Esophagus muscularis mucosa (tissue), 4 donors: ENCODE measurements at regions not wholly inside any gene's neighbourhood (a gene's known extent, or its start where the extent isn't known, plus 50 kb on each side); places are given as distances from the start of the nearest gene placed in this dataset.

Source experiments
- DNase-seq: peaks from one replicate; pipeline ENCODE4 v3.0.0-alpha.2; 2017; ENCODE audit errors: extremely low spot score
- H3K27ac ChIP-seq, 4 donors: fragments of 200-600 bp; sonication (generic); replicated peaks in 1 of 4; 1 replicate in 3 of 4; 2 replicates in 1 of 4; pipeline ENCODE4 v1.5.1; 2016 to 2019; ENCODE audit warnings: mild to moderate bottlenecking in 1 of 4
- H3K27me3 ChIP-seq, 4 donors: fragments of 200-600 bp; sonication (generic); one replicate each; pipeline versions ENCODE4 v1.5.1 to v1.6.0; 2016 to 2019
- H3K36me3 ChIP-seq, 4 donors: fragments of 200-600 bp; sonication (generic); one replicate each; pipeline ENCODE4 v1.5.1; 2016 to 2019
- H3K4me1 ChIP-seq, 4 donors: fragments of 200-600 bp; sonication (generic); one replicate each; pipeline ENCODE4 v1.5.1; 2016 to 2019
- H3K4me3 ChIP-seq, 4 donors: fragments of 200-600 bp; sonication (generic); 1 replicate in 2 of 4; 2 replicates in 2 of 4; pipeline ENCODE4 v1.5.1; 2016 to 2019; ENCODE audit warnings: mild to moderate bottlenecking in 4 of 4, moderate library complexity in 1 of 4
- H3K9me3 ChIP-seq, 4 donors: fragments of 200-600 bp; sonication (generic); 1 replicate in 3 of 4; 2 replicates in 1 of 4; pipeline ENCODE4 v1.5.1; 2016 to 2019
- EP300 ChIP-seq: sonication (generic); formaldehyde crosslinking; IDR thresholded peaks from one replicate; pipeline ENCODE4 v1.6.1; 2017; ENCODE audit warnings: antibody characterized with exemption
- POLR2A ChIP-seq: fragments of 450-650 bp; IDR thresholded peaks from one replicate; pipeline ENCODE4 v1.6.1; 2017; ENCODE audit warnings: antibody characterized with exemption, moderate library complexity, mild to moderate bottlenecking, low read depth
- POLR2AphosphoS5 ChIP-seq, 2 donors: sonication (generic); formaldehyde crosslinking; IDR thresholded peaks; one replicate each; pipeline ENCODE4 v1.6.1; 2017; ENCODE audit warnings: antibody characterized with exemption in 2 of 2
- WGBS: methylation state at CpG from one replicate; pipeline ENCODE4 v1.1.5; 2018; 5-methylcytosine and 5-hydroxymethylcytosine counted together
- intact Hi-C: fragments of 100-400 bp; cut with DNase I; formaldehyde crosslinking; loops from one replicate; pipeline ENCODE4 v1.15.1; 2023
- TF ChIP-seq, protein P1 (sequence below), 3 experiments: fragments of 200-600 bp in 2 of 3; fragments of 450-650 bp in 1 of 3; sonication (generic) in 2 of 3; IDR thresholded peaks; one replicate each; pipeline ENCODE4 v1.5.1; 2017 to 2019; ENCODE audit warnings: antibody characterized with exemption in 3 of 3, mild to moderate bottlenecking in 2 of 3, moderate library complexity in 1 of 3

DNA sequence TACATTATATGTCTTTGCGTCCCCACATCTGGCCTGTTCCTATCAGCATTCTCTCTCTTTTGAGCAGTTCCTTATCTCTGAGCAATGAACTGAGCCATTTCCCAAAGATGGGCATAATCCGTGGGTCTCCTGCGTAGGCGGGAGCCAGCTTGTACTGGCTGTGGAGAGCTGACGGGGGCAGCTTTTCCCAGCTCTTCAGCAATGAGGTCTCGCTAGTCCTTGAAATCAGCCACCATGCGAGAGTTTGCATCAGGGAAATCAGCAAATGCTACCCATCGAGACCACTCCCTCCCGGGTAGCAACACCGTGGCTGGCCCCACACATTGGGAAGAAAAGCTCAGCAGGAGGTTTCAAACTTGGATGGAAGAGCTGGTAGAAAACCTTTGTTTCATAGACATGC, 51.9 kb upstream of the FAM180A start:
- no peaks in the 10 kb centered on the region for H3K36me3 ChIP-seq
- H3K27ac ChIP-seq: no peak overlapping the region
- H3K4me3 ChIP-seq: no peak overlapping the region
- no peaks in the 10 kb centered on the region for H3K9me3 ChIP-seq
- H3K4me1 ChIP-seq: peaks cover 8 to 27% (median 18%) of the 10 kb centered on the region in 4 donors
- WGBS: 86% methylated on average over 10 of the region's 10 CpGs
- intact Hi-C loops: no loop called here
- DNase-seq: no peak
- TF ChIP-seq POLR2AphosphoS5 (IDR thresholded peaks at IDR 0.05) (no peak), POLR2A (no peak), EP300 (no peak)
- TF ChIP-seq, protein P1, sequence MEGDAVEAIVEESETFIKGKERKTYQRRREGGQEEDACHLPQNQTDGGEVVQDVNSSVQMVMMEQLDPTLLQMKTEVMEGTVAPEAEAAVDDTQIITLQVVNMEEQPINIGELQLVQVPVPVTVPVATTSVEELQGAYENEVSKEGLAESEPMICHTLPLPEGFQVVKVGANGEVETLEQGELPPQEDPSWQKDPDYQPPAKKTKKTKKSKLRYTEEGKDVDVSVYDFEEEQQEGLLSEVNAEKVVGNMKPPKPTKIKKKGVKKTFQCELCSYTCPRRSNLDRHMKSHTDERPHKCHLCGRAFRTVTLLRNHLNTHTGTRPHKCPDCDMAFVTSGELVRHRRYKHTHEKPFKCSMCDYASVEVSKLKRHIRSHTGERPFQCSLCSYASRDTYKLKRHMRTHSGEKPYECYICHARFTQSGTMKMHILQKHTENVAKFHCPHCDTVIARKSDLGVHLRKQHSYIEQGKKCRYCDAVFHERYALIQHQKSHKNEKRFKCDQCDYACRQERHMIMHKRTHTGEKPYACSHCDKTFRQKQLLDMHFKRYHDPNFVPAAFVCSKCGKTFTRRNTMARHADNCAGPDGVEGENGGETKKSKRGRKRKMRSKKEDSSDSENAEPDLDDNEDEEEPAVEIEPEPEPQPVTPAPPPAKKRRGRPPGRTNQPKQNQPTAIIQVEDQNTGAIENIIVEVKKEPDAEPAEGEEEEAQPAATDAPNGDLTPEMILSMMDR (IDR thresholded peaks at IDR 0.05): no peak
- H3K27me3 ChIP-seq: no peaks in the 10 kb centered on the region

DNA sequence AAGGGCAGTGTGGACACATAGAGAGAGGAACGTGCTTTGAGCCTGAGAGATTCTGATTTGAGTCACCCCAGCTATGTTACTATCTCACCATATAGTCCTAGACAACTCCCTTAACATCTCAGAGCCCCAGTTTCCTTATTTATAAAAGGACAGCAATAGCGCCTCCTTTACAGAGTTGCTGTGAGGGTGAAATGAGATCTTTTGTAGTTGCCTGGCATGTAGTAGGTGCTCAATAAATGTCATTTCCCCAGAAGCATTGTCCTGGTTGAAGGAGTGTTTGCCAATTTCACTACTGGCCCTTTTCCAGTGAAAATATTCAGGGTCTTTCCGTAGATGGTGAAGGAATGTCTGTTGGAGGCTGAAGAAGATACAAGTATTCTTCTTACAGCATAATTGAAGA, 51.3 kb upstream of the FAM180A start:
- Histone ChIP-seq H3K4me1 (peaks cover 9 to 34% (median 21%) of the 10 kb centered on the region in 4 donors), H3K9me3 (no peaks in the 10 kb centered on the region), H3K4me3 (no peak overlapping the region), H3K27me3 (no peaks in the 10 kb centered on the region), H3K36me3 (no peaks in the 10 kb centered on the region), H3K27ac (no peak overlapping the region)
- TF ChIP-seq EP300 (no peak), POLR2A (no peak)
- DNase-seq: no peak
- intact Hi-C loops: loop anchor here (5.0 kb wide), 1 partner anchor 128 kb away; no protein-coding TSS in a partner anchor
- 71% methylated on average over 3 of the region's 3 CpGs for WGBS
